RKO (cell line): ENCODE measurements at regions not wholly inside any gene's neighbourhood (a gene's known extent, or its start where the extent isn't known, plus 50 kb on each side); places are given as distances from the start of the nearest gene placed in this dataset.

Experiments
- DNase-seq: peaks from one replicate; pipeline ENCODE4 v3.0.0-alpha.2; 2016; ENCODE audit warnings: low spot score

GRCh38 chr3:23665741-23666140 lies 140.0 kb upstream of the UBE2E1 start:
- DNase-seq, result peak; percentile 27

GRCh38 chr3:23666818-23667217 lies 138.9 kb upstream of the UBE2E1 start:
- DNase-seq, result no peak

GRCh38 chr3:23667536-23668429 lies 138.0 kb upstream of the UBE2E1 start:
- no peak for DNase-seq

GRCh38 chr3:23668430-23668904 lies 137.3 kb upstream of the UBE2E1 start:
- peak; percentile 45 for DNase-seq

- DNase-seq, result no peak
These were observed 136.1 kb upstream of the UBE2E1 start for GRCh38 chr3:23669541-23670255.

GRCh38 chr3:23671851-23672589 lies 133.7 kb upstream of the UBE2E1 start:
- no peak for DNase-seq

GRCh38 chr3:23672628-23673027 lies 133.1 kb upstream of the UBE2E1 start:
- no peak for DNase-seq

- no peak for DNase-seq
These were observed 130.7 kb upstream of the UBE2E1 start for GRCh38 chr3:23675010-23675409.

GRCh38 chr3:23676093-23676492 lies 129.7 kb upstream of the UBE2E1 start:
- DNase-seq, result peak; percentile 48

GRCh38 chr3:23682646-23683045 lies 123.1 kb upstream of the UBE2E1 start:
- no peak for DNase-seq

- DNase-seq, result peak; percentile 95
These were observed 120.1 kb upstream of the UBE2E1 start for GRCh38 chr3:23685541-23686258.

GRCh38 chr3:23686519-23686918 lies 119.2 kb upstream of the UBE2E1 start:
- DNase-seq, result no peak

GRCh38 chr3:23691357-23691895 lies 114.3 kb upstream of the UBE2E1 start:
- no peak for DNase-seq

- DNase-seq, result no peak
These were observed 108.9 kb upstream of the UBE2E1 start for GRCh38 chr3:23696842-23697241.

- DNase-seq, result no peak
These were observed 108.3 kb upstream of the UBE2E1 start for GRCh38 chr3:23697416-23697815.

GRCh38 chr3:23698652-23699313 lies 107.0 kb upstream of the UBE2E1 start:
- DNase-seq, result no peak

GRCh38 chr3:23700616-23701015 lies 105.1 kb upstream of the UBE2E1 start:
- DNase-seq, result no peak

GRCh38 chr3:23701716-23702597 lies 103.8 kb upstream of the UBE2E1 start:
- no peak for DNase-seq

- DNase-seq, result no peak
These were observed 101.5 kb upstream of the UBE2E1 start for GRCh38 chr3:23704298-23704697.

GRCh38 chr3:23706111-23706510 lies 99.6 kb upstream of the UBE2E1 start:
- DNase-seq, result no peak
